HepG2 (cell line): ENCODE measurements at regions not wholly inside any gene's neighbourhood (a gene's known extent, or its start where the extent isn't known, plus 50 kb on each side); places are given as distances from the start of the nearest gene placed in this dataset.
A peak's percentile ranks its signal among the peaks of the same experiment; 100 is the strongest.
"Not testable (repeated sequence)": the region's sequence is repeated elsewhere in the genome, so short reads cannot be mapped to it uniquely, and the experiment has no call there.

Experiments used
- ATAC-seq: fragments of 200-7000 bp; cut with Tn5 transposase; 3 replicates; pipeline ENCODE4 v1.9.1; 2020; ENCODE audit warnings: mild to moderate bottlenecking, moderate library complexity
- BruUV-seq: library from RNA; stranded (reverse); fragments of 400-500 nt; replicated peaks from 2 replicates; lab custom pipeline; 2021; lab: Mats Ljungman, UMichigan
- CTCF ChIA-PET: fragments of 300-600 bp; formaldehyde crosslinking; extraction: SDS; loops from one replicate; lab custom pipeline; 2021; ENCODE audit warnings: low total read pairs, inconsistent platforms, low intra/inter-chr PET ratio; lab: Yijun Ruan, JAX
- POLR2A ChIA-PET: fragments of 350-600 bp; sonication (Branson Sonifier 250); formaldehyde crosslinking; loops from one replicate; lab custom pipeline; 2020; ENCODE audit warnings: antibody characterized with exemption, inconsistent platforms; lab: Yijun Ruan, JAX
- DNase-seq: peaks from one replicate; pipeline ENCODE4 v3.0.0-alpha.2; 2015; ENCODE audit warnings: low spot score
- FAIRE-seq: peaks from 3 replicates; lab custom pipeline; 2011; peaks lifted over from hg19 to GRCh38; lab: Jason Lieb, UNC
- H2AFZ ChIP-seq: one replicate; pipeline ENCODE4 v1.6.1; 2011; ENCODE audit warnings: low read length, inconsistent platforms
- H3K27ac ChIP-seq: fragments of 300-600 bp; 3 replicates; pipeline ENCODE4 v1.8.0; 2011; ENCODE audit warnings: mixed run types, mild to moderate bottlenecking, mixed read lengths, low read length, inconsistent platforms; ENCODE audit not compliant: insufficient read depth; ENCODE audit errors: extremely low read length
- H3K27me3 ChIP-seq, 2 experiments: fragments of 200-600 bp in 1 of 2; 2 replicates in 1 of 2; 3 replicates in 1 of 2; pipeline versions ENCODE4 v1.6.0 to v1.8.0; 2011; ENCODE audit warnings: low read length in 2 of 2, mild to moderate bottlenecking in 2 of 2, moderate library complexity in 2 of 2, inconsistent platforms in 1 of 2; ENCODE audit not compliant: insufficient read depth in 2 of 2, control insufficient read depth in 1 of 2
- H3K36me3 ChIP-seq, 2 experiments: fragments of 200-600 bp in 1 of 2; replicated peaks in 1 of 2; 2 replicates in 1 of 2; 3 replicates in 1 of 2; pipeline versions ENCODE4 v1.5.1 to v1.8.0; 2011; ENCODE audit warnings: low read length in 2 of 2, inconsistent platforms in 1 of 2; ENCODE audit not compliant: insufficient read depth in 2 of 2, control insufficient read depth in 1 of 2
- H3K4me1 ChIP-seq: 2 replicates; pipeline ENCODE4 v1.5.1; 2012; ENCODE audit warnings: low read length, inconsistent platforms; ENCODE audit not compliant: insufficient read depth
- H3K4me2 ChIP-seq: 2 replicates; pipeline ENCODE4 v1.6.0; 2011; ENCODE audit warnings: low read depth, low read length, inconsistent platforms
- H3K4me3 ChIP-seq, 3 experiments: fragments of 200-600 bp in 1 of 3; sonication (generic), shearing (Covaris generic) in 1 of 3; replicated peaks in 1 of 3; 2 replicates each; pipeline ENCODE4 v1.5.1; 2011 to 2016; ENCODE audit warnings: low read length in 3 of 3, inconsistent platforms in 2 of 3, low read depth in 2 of 3, mild to moderate bottlenecking in 2 of 3, control low read depth in 1 of 3, mixed read lengths in 1 of 3; ENCODE audit not compliant: insufficient read depth in 1 of 3
- H3K79me2 ChIP-seq: one replicate; pipeline ENCODE4 v1.6.1; 2011; ENCODE audit warnings: low read length, inconsistent platforms; ENCODE audit not compliant: insufficient read depth
- H3K9ac ChIP-seq: 2 replicates; pipeline ENCODE4 v1.6.0; 2011; ENCODE audit warnings: mild to moderate bottlenecking, low read depth, low read length, inconsistent platforms; ENCODE audit not compliant: insufficient read depth
- H3K9me3 ChIP-seq: 2 replicates; pipeline ENCODE4 v1.5.1; 2012; ENCODE audit warnings: mild to moderate bottlenecking, low read length
- H4K20me1 ChIP-seq: 2 replicates; pipeline ENCODE4 v1.6.0; 2011; ENCODE audit warnings: inconsistent platforms, mild to moderate bottlenecking, low read length, moderate library complexity; ENCODE audit not compliant: insufficient read depth
- CEBPB ChIP-seq: IDR thresholded peaks from 2 replicates; pipeline ENCODE4 v1.6.1; 2011; ENCODE audit warnings: low read depth, low read length, improper control_type of control experiment, borderline replicate concordance
- WGBS: methylation state at CpG from one replicate; pipeline ENCODE4 v1.1.6; 2017; ENCODE audit warnings: low lambda C conversion rate; 5-methylcytosine and 5-hydroxymethylcytosine counted together
- in situ Hi-C: cut with HindIII; loops from 2 replicates; pipeline ENCODE4 v1.10.0; 2017; ENCODE audit warnings: low pct_unique_long_range_greater_than_20kb; ENCODE audit not compliant: extremely low pct_ligation_motif_present
- intact Hi-C: fragments of 100-400 bp; cut with micrococcal nuclease; formaldehyde crosslinking; loops from one replicate; pipeline ENCODE4 v1.10.0; 2022; ENCODE audit not compliant: unreplicated experiment

GRCh38 chr21:9013502-9014242 is 1507.7 kb upstream of the TPTE start:
- peaks cover 73% of the 10 kb centered on the region for H3K9me3 ChIP-seq
- DNase-seq, H3K9ac ChIP-seq, CTCF ChIA-PET, H2AFZ ChIP-seq, H4K20me1 ChIP-seq, ATAC-seq, H3K4me3 ChIP-seq, H3K4me1 ChIP-seq, POLR2A ChIA-PET, H3K36me3 ChIP-seq, FAIRE-seq, H3K79me2 ChIP-seq, H3K27ac ChIP-seq, intact Hi-C loops, H3K4me2 ChIP-seq, BruUV-seq, H3K27me3 ChIP-seq, in situ Hi-C loops: not testable (repeated sequence)
- TF ChIP-seq CEBPB = peak; percentile 71
- WGBS = 10% methylated on average over 8 of the region's 8 CpGs

DNA sequence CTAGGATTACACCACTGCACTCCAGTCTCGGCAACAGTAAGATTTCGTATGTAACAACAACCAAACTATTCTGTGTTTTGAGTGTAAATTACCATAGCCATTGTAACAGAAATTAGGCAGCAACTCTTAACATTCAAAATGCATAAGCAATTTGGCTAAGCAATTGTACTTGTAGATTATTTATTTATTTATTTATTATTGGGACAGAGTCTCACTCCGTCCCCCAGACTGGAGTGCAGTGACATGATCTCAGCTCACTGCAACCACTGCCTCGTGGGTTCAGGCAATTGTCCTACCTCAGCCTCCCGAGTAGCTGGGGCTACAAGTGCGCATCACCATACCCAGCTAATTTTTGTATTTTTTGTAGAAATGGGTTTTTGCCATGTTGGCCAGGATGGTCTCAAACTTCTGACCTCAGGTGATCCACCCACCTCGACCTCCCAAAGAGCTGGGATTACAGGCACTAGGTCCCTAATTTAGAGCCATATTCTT is 1507.1 kb upstream of the TPTE start:
- CTCF ChIA-PET, H3K9ac ChIP-seq, H4K20me1 ChIP-seq, H3K4me1 ChIP-seq, BruUV-seq, H3K79me2 ChIP-seq, H3K27me3 ChIP-seq, intact Hi-C loops, H3K27ac ChIP-seq, H3K4me3 ChIP-seq, H3K36me3 ChIP-seq, POLR2A ChIA-PET, DNase-seq, H2AFZ ChIP-seq, FAIRE-seq, ATAC-seq, H3K4me2 ChIP-seq, in situ Hi-C loops: not testable (repeated sequence)
- peaks cover 73% of the 10 kb centered on the region for H3K9me3 ChIP-seq
- WGBS = 29% methylated on average over 7 of the region's 7 CpGs

DNA sequence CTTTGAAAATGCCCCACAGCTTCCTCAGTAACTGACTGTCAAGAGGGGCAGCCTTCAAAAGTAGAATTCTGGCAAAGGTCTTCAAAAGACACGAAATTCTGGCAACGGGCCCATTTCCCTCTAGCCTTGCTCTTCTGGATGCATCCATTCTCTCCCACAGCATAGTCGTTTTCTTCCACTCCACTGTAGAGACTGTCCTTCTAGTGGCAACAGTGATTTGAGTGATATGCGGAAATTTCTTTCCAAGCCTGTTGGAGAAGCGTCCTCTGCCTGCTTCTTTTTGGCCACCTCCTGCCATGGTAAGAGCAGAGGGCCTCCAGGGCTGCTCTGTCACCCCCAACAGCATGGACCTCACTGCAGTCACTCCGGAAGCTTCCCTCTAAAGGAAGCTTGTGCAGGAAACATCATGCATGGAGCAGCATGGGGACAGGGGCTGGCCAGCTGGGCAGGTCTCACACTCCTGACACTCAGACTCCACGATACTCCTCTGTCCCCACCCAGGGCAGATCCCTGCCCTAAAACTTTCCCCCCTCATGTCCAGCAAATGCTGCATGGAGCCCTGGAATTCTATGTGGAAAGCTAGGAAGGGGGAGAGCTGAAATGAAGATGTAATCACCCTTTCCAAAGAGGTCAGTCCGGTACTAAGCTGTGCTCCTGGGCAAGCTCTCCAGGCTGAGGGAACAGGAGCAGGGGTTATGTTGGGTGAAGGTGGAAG is 1505.7 kb upstream of the TPTE start:
- H4K20me1 ChIP-seq, H3K4me1 ChIP-seq, H2AFZ ChIP-seq, intact Hi-C loops, H3K9ac ChIP-seq, in situ Hi-C loops, H3K79me2 ChIP-seq, POLR2A ChIA-PET, H3K27me3 ChIP-seq, DNase-seq, ATAC-seq, H3K36me3 ChIP-seq, H3K4me2 ChIP-seq, H3K4me3 ChIP-seq, H3K27ac ChIP-seq, CTCF ChIA-PET, BruUV-seq, FAIRE-seq: not testable (repeated sequence)
- peaks cover 62% of the 10 kb centered on the region for H3K9me3 ChIP-seq
- 7% methylated on average over 8 of the region's 8 CpGs for WGBS

- BruUV-seq, H3K4me1 ChIP-seq, H3K9ac ChIP-seq, H3K36me3 ChIP-seq, H3K4me3 ChIP-seq, H3K79me2 ChIP-seq, FAIRE-seq, intact Hi-C loops, H4K20me1 ChIP-seq, H3K4me2 ChIP-seq, POLR2A ChIA-PET, H2AFZ ChIP-seq, in situ Hi-C loops, ATAC-seq, H3K27ac ChIP-seq, CTCF ChIA-PET, H3K27me3 ChIP-seq, DNase-seq: not testable (repeated sequence)
- 15% methylated on average over 2 of the region's 2 CpGs for WGBS
- peaks cover 49% of the 10 kb centered on the region for H3K9me3 ChIP-seq
These were observed 1504.2 kb upstream of the TPTE start for GRCh38 chr21:9017206-9017605.
